GM13977 (cell line): ENCODE measurements at regions not wholly inside any gene's neighbourhood (a gene's known extent, or its start where the extent isn't known, plus 50 kb on each side); places are given as distances from the start of the nearest gene placed in this dataset.
"Not testable (repeated sequence)": the region's sequence is repeated elsewhere in the genome, so short reads cannot be mapped to it uniquely, and the experiment has no call there.

ENCODE experiments used
- DNase-seq: peaks from one replicate; pipeline ENCODE4 v3.0.0; 2012; ENCODE audit warnings: low spot score
- CTCF ChIP-seq: IDR thresholded peaks from 2 replicates; pipeline ENCODE4 v1.5.1; 2012; ENCODE audit warnings: mild to moderate bottlenecking, control low read depth; ENCODE audit not compliant: insufficient read depth; ENCODE audit errors: extremely low read depth, missing control alignments
- in situ Hi-C: fragments of 300-500 bp; cut with MboI; formaldehyde crosslinking; loops from one replicate; pipeline ENCODE4 v1.12.0; 2022; ENCODE audit warnings: low sequenced_read_pairs, low pct_unique_long_range_greater_than_20kb, mixed read lengths, inconsistent platforms; ENCODE audit not compliant: unreplicated experiment

- DNase-seq, result no peak
- in situ Hi-C loops, result no loop called here
- TF ChIP-seq CTCF, result no peak
These were observed 842.6 kb upstream of the ACO1 start for GRCh38 chr9:31541721-31542281.

GRCh38 chr9:31542384-31543055 is 841.9 kb upstream of the ACO1 start:
- peak; percentile 31 for DNase-seq
- in situ Hi-C loops, result no loop called here

GRCh38 chr9:31554941-31555340 is 829.5 kb upstream of the ACO1 start:
- in situ Hi-C loops, result no loop called here
- TF ChIP-seq CTCF, result no peak

More at GRCh38 chr9:31542384-31543055, 841.9 kb upstream of the ACO1 start:
- peak; percentile 68 for TF ChIP-seq CTCF

GRCh38 chr9:31556667-31557463 is 827.6 kb upstream of the ACO1 start:
- in situ Hi-C loops, result no loop called here
- TF ChIP-seq CTCF, result no peak

More at GRCh38 chr9:31554941-31555340, 829.5 kb upstream of the ACO1 start:
- no peak for DNase-seq

GRCh38 chr9:31572190-31572589 is 812.3 kb upstream of the ACO1 start:
- in situ Hi-C loops, DNase-seq: not testable (repeated sequence)

More at GRCh38 chr9:31556667-31557463, 827.6 kb upstream of the ACO1 start:
- DNase-seq, result no peak

GRCh38 chr9:31573561-31573960 is 810.9 kb upstream of the ACO1 start:
- TF ChIP-seq CTCF, result no peak
- in situ Hi-C loops, result no loop called here
- DNase-seq, result no peak

- DNase-seq, result no peak
- no peak for TF ChIP-seq CTCF
- in situ Hi-C loops, result no loop called here
These were observed 810.3 kb upstream of the ACO1 start for GRCh38 chr9:31574006-31574765.
